Liver (tissue), 8 donors: ENCODE measurements at regions not wholly inside any gene's neighbourhood (a gene's known extent, or its start where the extent isn't known, plus 50 kb on each side); places are given as distances from the start of the nearest gene placed in this dataset.

Source experiments
- DNase-seq: peaks from one replicate; pipeline ENCODE4 v3.0.0-alpha.2; 2017; ENCODE audit warnings: low spot score
- H3K27ac ChIP-seq, 2 donors: one replicate each; pipeline ENCODE4 v1.7.0; 2013; ENCODE audit warnings: inconsistent platforms in 2 of 2, low read length in 2 of 2, control low read depth in 1 of 2, low read depth in 1 of 2, mild to moderate bottlenecking in 1 of 2
- H3K27me3 ChIP-seq, 4 donors: one replicate each; pipeline versions ENCODE4 v1.6.1 to v1.7.0; 2013; ENCODE audit warnings: low read length in 3 of 4, inconsistent platforms in 1 of 4, mild to moderate bottlenecking in 1 of 4, moderate library complexity in 1 of 4; ENCODE audit not compliant: control insufficient read depth in 4 of 4, insufficient read depth in 4 of 4
- H3K36me3 ChIP-seq, 4 donors: one replicate each; pipeline versions ENCODE4 v1.6.1 to v1.7.0; 2013; ENCODE audit warnings: low read length in 3 of 4, mild to moderate bottlenecking in 3 of 4, low read depth in 1 of 4, moderate library complexity in 1 of 4; ENCODE audit not compliant: control insufficient read depth in 4 of 4, insufficient read depth in 3 of 4
- H3K4me1 ChIP-seq, 4 donors: one replicate each; pipeline versions ENCODE4 v1.6.1 to v1.7.0; 2013; ENCODE audit warnings: low read length in 3 of 4, mild to moderate bottlenecking in 3 of 4, moderate library complexity in 1 of 4; ENCODE audit not compliant: control insufficient read depth in 4 of 4, insufficient read depth in 4 of 4
- H3K4me3 ChIP-seq, 3 donors: one replicate each; pipeline versions ENCODE4 v1.6.1 to v1.7.0; 2013; ENCODE audit warnings: low read length in 3 of 3, control low read depth in 1 of 3, low read depth in 1 of 3, mild to moderate bottlenecking in 1 of 3
- H3K9ac ChIP-seq, 2 donors: one replicate each; pipeline ENCODE4 v1.7.0; 2013; ENCODE audit warnings: low read length in 2 of 2, mild to moderate bottlenecking in 2 of 2, moderate library complexity in 2 of 2, control low read depth in 1 of 2, low read depth in 1 of 2
- H3K9me3 ChIP-seq, 4 donors: one replicate each; pipeline versions ENCODE4 v1.6.1 to v1.7.0; 2013; ENCODE audit warnings: low read length in 3 of 4; ENCODE audit not compliant: control insufficient read depth in 4 of 4
- ATF3 ChIP-seq: IDR thresholded peaks from 2 replicates; pipeline ENCODE4 v1.6.1; 2016; ENCODE audit warnings: antibody characterized with exemption
- CTCF ChIP-seq: fragments of 150-350 bp; IDR thresholded peaks from 2 replicates; pipeline ENCODE4 v1.5.1; 2017; ENCODE audit warnings: improper control_type of control experiment, low read depth, low read length; ENCODE audit not compliant: missing input control
- EGR1 ChIP-seq, 2 donors: IDR thresholded peaks; 2 replicates each; pipeline ENCODE4 v1.6.1; 2016 to 2018; ENCODE audit warnings: antibody characterized with exemption in 2 of 2, low read depth in 2 of 2
- FOXA1 ChIP-seq: IDR thresholded peaks from 2 replicates; pipeline ENCODE4 v1.6.1; 2016; ENCODE audit warnings: antibody characterized with exemption
- FOXA2 ChIP-seq: IDR thresholded peaks from 2 replicates; pipeline ENCODE4 v1.6.1; 2016; ENCODE audit warnings: antibody characterized with exemption
- GABPA ChIP-seq, 2 donors: IDR thresholded peaks in 1 of 2; conservative IDR thresholded peaks in 1 of 2; 2 replicates each; pipeline ENCODE4 v1.6.1; 2016; ENCODE audit warnings: antibody characterized with exemption in 2 of 2, mild to moderate bottlenecking in 1 of 2, moderate library complexity in 1 of 2
- HNF4A ChIP-seq, 2 donors: conservative IDR thresholded peaks; 2 replicates each; pipeline ENCODE4 v1.6.1; 2016; ENCODE audit warnings: antibody characterized with exemption in 2 of 2, mild to moderate bottlenecking in 2 of 2
- HNF4G ChIP-seq: IDR thresholded peaks from 2 replicates; pipeline ENCODE4 v1.6.1; 2016; ENCODE audit warnings: antibody characterized with exemption
- JUND ChIP-seq, 2 donors: IDR thresholded peaks; 2 replicates each; pipeline ENCODE4 v1.6.1; 2016; ENCODE audit warnings: antibody characterized with exemption in 2 of 2
- MAX ChIP-seq: IDR thresholded peaks from 2 replicates; pipeline ENCODE4 v1.6.1; 2016; ENCODE audit warnings: antibody characterized with exemption
- NR2F2 ChIP-seq: IDR thresholded peaks from 2 replicates; pipeline ENCODE4 v1.6.1; 2016; ENCODE audit warnings: antibody characterized with exemption
- RAD21 ChIP-seq, 2 donors: IDR thresholded peaks; 2 replicates each; pipeline ENCODE4 v1.6.1; 2016; ENCODE audit warnings: antibody characterized with exemption in 2 of 2, mild to moderate bottlenecking in 2 of 2
- REST ChIP-seq: IDR thresholded peaks from 2 replicates; pipeline ENCODE4 v1.6.1; 2016; ENCODE audit warnings: antibody characterized with exemption, mild to moderate bottlenecking
- RXRA ChIP-seq, 2 donors: IDR thresholded peaks; 2 replicates each; pipeline ENCODE4 v1.6.1; 2017 to 2018; ENCODE audit warnings: antibody characterized with exemption in 2 of 2, mild to moderate bottlenecking in 1 of 2
- SP1 ChIP-seq: IDR thresholded peaks from 2 replicates; pipeline ENCODE4 v1.6.1; 2018; ENCODE audit warnings: antibody characterized with exemption, mild to moderate bottlenecking
- TAF1 ChIP-seq: conservative IDR thresholded peaks from 2 replicates; pipeline ENCODE4 v1.6.1; 2016; ENCODE audit warnings: antibody characterized with exemption, mild to moderate bottlenecking
- YY1 ChIP-seq: IDR thresholded peaks from 2 replicates; pipeline ENCODE4 v1.6.1; 2016; ENCODE audit warnings: antibody characterized with exemption, mild to moderate bottlenecking
- ZBTB33 ChIP-seq: IDR thresholded peaks from 2 replicates; pipeline ENCODE4 v1.6.1; 2016; ENCODE audit warnings: antibody characterized with exemption
- WGBS: extraction: QIAGEN DNeasy Blood & Tissue Kit; methylation state at CpG from one replicate; pipeline ENCODE4 v1.1.7; 2013; 5-methylcytosine and 5-hydroxymethylcytosine counted together
- donor health status: healthy.
- donor health status: healthy.
- donor health status: healthy.
- donor health status: healthy.
- donor health status: healthy.

GRCh38 chr4:104574371-104574770, 79.7 kb upstream of the CXXC4 start:
- H3K36me3 ChIP-seq, result no peaks in the 10 kb centered on the region
- no peak overlapping the region for H3K27ac ChIP-seq
- H3K4me3 ChIP-seq, result no peak overlapping the region
- no peak overlapping the region for H3K9ac ChIP-seq
- H3K9me3 ChIP-seq, result no peaks in the 10 kb centered on the region
- no peak for TF ChIP-seq CTCF
- no peak for TF ChIP-seq EGR1 (IDR thresholded peaks at IDR 0.05; ENCODE audit: low read depth in 2 of 2)
- 88% methylated on average over 4 of the region's 4 CpGs for WGBS
- H3K4me1 ChIP-seq, result no peaks in the 10 kb centered on the region
- no peak for DNase-seq
- H3K27me3 ChIP-seq, result no peaks in the 10 kb centered on the region

- Histone ChIP-seq H3K27ac (no peak overlapping the region), H3K9ac (no peak overlapping the region), H3K4me1 (no peaks in the 10 kb centered on the region), H3K36me3 (no peaks in the 10 kb centered on the region), H3K9me3 (no peaks in the 10 kb centered on the region), H3K4me3 (no peak overlapping the region), H3K27me3 (no peaks in the 10 kb centered on the region)
- 90% methylated on average over 1 of the region's 1 CpG for WGBS
- TF ChIP-seq HNF4A (conservative IDR thresholded peaks at IDR 0.05), result no peak
- TF ChIP-seq ZBTB33, result no peak
- no peak for TF ChIP-seq CTCF
- no peak for TF ChIP-seq FOXA2
- no peak for TF ChIP-seq RXRA (IDR thresholded peaks at IDR 0.05)
- no peak for DNase-seq
Observed at GRCh38 chr4:104575278-104575677, 80.6 kb upstream of the CXXC4 start.

GRCh38 chr4:104577405-104577804, 82.7 kb upstream of the CXXC4 start:
- peaks cover 0 to 1% (median 0%) of the 10 kb centered on the region in 4 donors for H3K4me1 ChIP-seq
- no peak overlapping the region for H3K9ac ChIP-seq
- H3K9me3 ChIP-seq, result no peaks in the 10 kb centered on the region
- DNase-seq, result no peak
- H3K27me3 ChIP-seq, result no peaks in the 10 kb centered on the region
- no peaks in the 10 kb centered on the region for H3K36me3 ChIP-seq
- no peak overlapping the region for H3K4me3 ChIP-seq
- no peak overlapping the region for H3K27ac ChIP-seq
- TF ChIP-seq NR2F2 (no peak), FOXA1 (no peak), RXRA (IDR thresholded peaks at IDR 0.05) (no peak), SP1 (no peak), MAX (no peak), TAF1 (no peak), ATF3 (no peak), GABPA (IDR thresholded peaks at IDR 0.05 in 1 of 2, conservative IDR thresholded peaks at IDR 0.05 in 1 of 2) (no peak), REST (no peak), HNF4A (conservative IDR thresholded peaks at IDR 0.05) (no peak), HNF4G (no peak), YY1 (no peak), JUND (IDR thresholded peaks at IDR 0.05) (no peak), RAD21 (IDR thresholded peaks at IDR 0.05) (no peak), FOXA2 (no peak)
